ENCODE measurements at regions not wholly inside any gene's neighbourhood (a gene's known extent, or its start where the extent isn't known, plus 50 kb on each side); places are given as distances from the start of the nearest gene placed in this dataset.

- TF ChIP-seq CTCF (conservative IDR thresholded peaks at IDR 0.05; ENCODE audit: low read depth, low read length) (no peak), USF2 (IDR thresholded peaks at IDR 0.05; ENCODE audit: low read depth, low read length) (no peak), MAFK (IDR thresholded peaks at IDR 0.05; ENCODE audit: low read depth, low read length) (no peak), RAD21 (IDR thresholded peaks at IDR 0.05; ENCODE audit: low read length) (no peak), CHD1 (IDR thresholded peaks at IDR 0.05; ENCODE audit: low read depth, low read length) (no peak), RFX5 (IDR thresholded peaks at IDR 0.05; ENCODE audit: low read depth, low read length) (no peak), POLR2A (IDR thresholded peaks at IDR 0.05; ENCODE audit: low read depth, low read length) (no peak), MXI1 (IDR thresholded peaks at IDR 0.05; ENCODE audit: borderline replicate concordance, low read depth, low read length) (no peak), SMC3 (IDR thresholded peaks at IDR 0.05; ENCODE audit: low read depth, low read length) (no peak), RCOR1 (IDR thresholded peaks at IDR 0.05; ENCODE audit: insufficient replicate concordance, low read length) (no peak), MAZ (IDR thresholded peaks at IDR 0.05; ENCODE audit: borderline replicate concordance, low read depth, low read length) (no peak), ELK1 (IDR thresholded peaks at IDR 0.05; ENCODE audit: borderline replicate concordance, low read depth, low read length) (no peak), BHLHE40 (IDR thresholded peaks at IDR 0.05; ENCODE audit: low read depth, low read length) (no peak)
These were observed 289.1 kb upstream of the PHF14 start for GRCh38 chr7:10684606-10685005.

Measured in IMR-90 (cell line).